Endothelial cell of umbilical vein (primary cell): ENCODE measurements at regions not wholly inside any gene's neighbourhood (a gene's known extent, or its start where the extent isn't known, plus 50 kb on each side); places are given as distances from the start of the nearest gene placed in this dataset.

Experiments
- BruUV-seq: library from RNA; stranded (reverse); fragments of 400-500 nt; replicated peaks from 2 replicates; lab custom pipeline; 2021; lab: Mats Ljungman, UMichigan
- CTCF ChIA-PET: fragments of 300-600, 350-600 bp; sonication (Branson Sonifier 250); formaldehyde crosslinking; loops from one replicate; lab custom pipeline; 2021; ENCODE audit warnings: antibody characterized with exemption, inconsistent platforms; lab: Charles Lee
- POLR2A ChIA-PET: fragments of 300-600, 350-600 bp; sonication (Branson Sonifier 250); formaldehyde crosslinking; loops from one replicate; lab custom pipeline; 2021; ENCODE audit warnings: antibody characterized with exemption, inconsistent platforms; lab: Charles Lee
- DNase-seq: peaks from one replicate; pipeline ENCODE4 v3.0.0-alpha.2; 2011; ENCODE audit warnings: low read depth, low spot score
- FAIRE-seq: peaks from 2 replicates; lab custom pipeline; 2011; peaks lifted over from hg19 to GRCh38; lab: Jason Lieb, UNC
- H2AFZ ChIP-seq: 2 replicates; pipeline ENCODE4 v1.6.0; 2012; ENCODE audit warnings: low read depth, low read length, control low read depth, inconsistent platforms
- H3K27ac ChIP-seq: 2 replicates; pipeline ENCODE4 v1.5.1; 2011; ENCODE audit warnings: low read depth, mild to moderate bottlenecking, control low read depth, low read length, moderate library complexity; ENCODE audit not compliant: insufficient read depth
- H3K27me3 ChIP-seq, 2 experiments: 2 replicates each; pipeline versions ENCODE4 v1.6.0 to v1.6.1; 2011; ENCODE audit warnings: low read length in 2 of 2, mixed read lengths in 1 of 2; ENCODE audit not compliant: control insufficient read depth in 2 of 2, insufficient read depth in 2 of 2
- H3K36me3 ChIP-seq, 2 experiments: 2 replicates in 1 of 2; 3 replicates in 1 of 2; pipeline ENCODE4 v1.5.1; 2011; ENCODE audit warnings: low read length in 2 of 2, mild to moderate bottlenecking in 1 of 2, moderate library complexity in 1 of 2; ENCODE audit not compliant: control insufficient read depth in 2 of 2, insufficient read depth in 2 of 2; ENCODE audit errors: extremely low read depth in 1 of 2
- H3K4me1 ChIP-seq: 3 replicates; pipeline ENCODE4 v1.5.1; 2011; ENCODE audit warnings: mild to moderate bottlenecking, low read length; ENCODE audit not compliant: control insufficient read depth, insufficient read depth; ENCODE audit errors: extremely low read depth
- H3K4me2 ChIP-seq: 2 replicates; pipeline ENCODE4 v1.6.1; 2011; ENCODE audit warnings: low read length, control low read depth, mixed read lengths; ENCODE audit not compliant: insufficient read depth
- H3K4me3 ChIP-seq, 3 experiments: fragments of 200-600 bp in 1 of 3; sonication (generic), shearing (Covaris generic) in 1 of 3; replicated peaks in 1 of 3; 2 replicates each; pipeline ENCODE4 v1.5.1; 2011 to 2016; ENCODE audit warnings: control low read depth in 3 of 3, low read length in 3 of 3, mild to moderate bottlenecking in 2 of 3, inconsistent platforms in 1 of 3, low read depth in 1 of 3, moderate library complexity in 1 of 3; ENCODE audit not compliant: insufficient read depth in 1 of 3
- H3K79me2 ChIP-seq: 2 replicates; pipeline ENCODE4 v1.6.0; 2012; ENCODE audit warnings: low read length, inconsistent platforms; ENCODE audit not compliant: control insufficient read depth, insufficient read depth
- H3K9ac ChIP-seq: replicated peaks from 2 replicates; pipeline ENCODE3; 2011; ENCODE audit warnings: low read length, control low read depth; ENCODE audit not compliant: insufficient read depth; ENCODE audit errors: extremely low read depth
- H3K9me1 ChIP-seq: replicated peaks from 3 replicates; pipeline ENCODE4 v1.6.0; 2011; ENCODE audit warnings: mild to moderate bottlenecking, low read length; ENCODE audit not compliant: control insufficient read depth, insufficient read depth; ENCODE audit errors: extremely low read depth
- H3K9me3 ChIP-seq: replicated peaks from 2 replicates; pipeline ENCODE4 v1.5.1; 2012; ENCODE audit warnings: low read length, inconsistent platforms; ENCODE audit not compliant: control insufficient read depth, insufficient read depth
- H4K20me1 ChIP-seq: replicated peaks from 2 replicates; pipeline ENCODE3; 2011; ENCODE audit warnings: mild to moderate bottlenecking, low read length; ENCODE audit not compliant: control insufficient read depth, insufficient read depth; ENCODE audit errors: extremely low read depth
- CTCF ChIP-seq, 2 donors: IDR thresholded peaks; 1 replicate in 1 of 2; 2 replicates in 1 of 2; pipeline ENCODE4 v1.5.1; 2011; ENCODE audit warnings: low read length in 2 of 2, mild to moderate bottlenecking in 2 of 2, moderate library complexity in 2 of 2, control low read depth in 1 of 2, inconsistent platforms in 1 of 2, low read depth in 1 of 2; ENCODE audit not compliant: insufficient read depth in 1 of 2; ENCODE audit errors: extremely low read depth in 1 of 2
- EZH2 ChIP-seq: IDR thresholded peaks from 2 replicates; pipeline ENCODE4 v1.6.1; 2012; ENCODE audit warnings: borderline replicate concordance, low read depth, mild to moderate bottlenecking, moderate library complexity, low read length, inconsistent platforms; ENCODE audit not compliant: severe bottlenecking
- FOS ChIP-seq: IDR thresholded peaks from 2 replicates; pipeline ENCODE4 v1.6.1; 2011; ENCODE audit warnings: mild to moderate bottlenecking, low read length, moderate library complexity, borderline replicate concordance; ENCODE audit not compliant: insufficient read depth
- GATA2 ChIP-seq: IDR thresholded peaks from 2 replicates; pipeline ENCODE4 v1.7.0; 2011; ENCODE audit warnings: low read depth, mild to moderate bottlenecking, moderate library complexity, mixed read lengths, low read length; ENCODE audit not compliant: insufficient read length, insufficient read depth
- JUN ChIP-seq: IDR thresholded peaks from 2 replicates; pipeline ENCODE4 v1.6.1; 2011; ENCODE audit warnings: borderline replicate concordance, low read depth; ENCODE audit not compliant: insufficient read length, insufficient read depth
- MYC ChIP-seq: IDR thresholded peaks from one replicate; pipeline ENCODE4 v1.6.1; 2011; ENCODE audit warnings: mild to moderate bottlenecking, low read depth, low read length
- POLR2A ChIP-seq: IDR thresholded peaks from 2 replicates; pipeline ENCODE4 v1.6.1; 2012; ENCODE audit warnings: low read depth, mild to moderate bottlenecking, control low read depth, low read length
- POLR2AphosphoS5 ChIP-seq: IDR thresholded peaks from 2 replicates; pipeline ENCODE4 v1.6.1; 2012; ENCODE audit warnings: low read depth, mild to moderate bottlenecking, control low read depth, low read length, moderate library complexity; ENCODE audit not compliant: insufficient read depth
- dilution Hi-C: fragments of 300-500 bp; cut with MboI; formaldehyde crosslinking; loops from one replicate; pipeline ENCODE4 v1.15.0; 2019; ENCODE audit warnings: low sequenced_read_pairs; ENCODE audit not compliant: extremely low pct_ligation_motif_present
- intact Hi-C: fragments of 100-400 bp; cut with micrococcal nuclease; formaldehyde crosslinking; loops from one replicate; pipeline ENCODE4 v1.10.0; 2022
- TF ChIP-seq, protein P1 (sequence below): IDR thresholded peaks from 2 replicates; pipeline ENCODE4 v1.6.1; 2011; ENCODE audit not compliant: insufficient read depth, insufficient read length

DNA sequence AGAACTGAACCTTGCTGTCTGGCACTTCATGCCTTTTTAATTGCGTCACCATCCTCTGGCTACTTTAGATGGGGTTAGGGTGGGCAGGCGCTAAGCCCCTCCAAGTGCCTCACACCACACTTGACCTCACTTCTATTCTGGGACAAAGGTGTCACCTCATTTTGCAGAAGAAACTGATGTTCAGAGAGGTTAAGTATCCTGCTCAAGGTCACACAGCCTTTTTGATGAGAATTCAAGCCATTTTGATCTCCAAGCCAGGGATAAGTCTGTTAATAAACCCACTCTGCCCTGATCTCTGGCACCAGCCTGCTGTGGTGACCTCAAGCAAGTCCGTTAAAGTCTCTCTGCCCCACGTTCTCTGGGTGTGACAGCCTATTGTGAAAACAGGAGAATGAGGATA is 58.8 kb upstream of the PRR23C start:
- Histone ChIP-seq H3K4me2 (no peak overlapping the region), H3K36me3 (no peaks in the 10 kb centered on the region), H3K9me3 (no peaks in the 10 kb centered on the region), H3K4me3 (no peak overlapping the region), H3K27ac (no peak overlapping the region), H3K9me1 (no peaks in the 10 kb centered on the region), H3K27me3 (no peaks in the 10 kb centered on the region), H3K9ac (no peak overlapping the region), H3K79me2 (no peaks in the 10 kb centered on the region), H4K20me1 (no peaks in the 10 kb centered on the region), H2AFZ (no peak overlapping the region), H3K4me1 (no peaks in the 10 kb centered on the region)
- dilution Hi-C loops, result no loop called here
- TF ChIP-seq POLR2A, result no peak
- TF ChIP-seq, protein P1, sequence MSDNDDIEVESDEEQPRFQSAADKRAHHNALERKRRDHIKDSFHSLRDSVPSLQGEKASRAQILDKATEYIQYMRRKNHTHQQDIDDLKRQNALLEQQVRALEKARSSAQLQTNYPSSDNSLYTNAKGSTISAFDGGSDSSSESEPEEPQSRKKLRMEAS, result no peak
- no peak for TF ChIP-seq EZH2
- TF ChIP-seq FOS, result no peak
- no peak for TF ChIP-seq GATA2
- no peak for TF ChIP-seq CTCF (IDR thresholded peaks at IDR 0.05; ENCODE audit: extremely low read depth in 1 of 2, insufficient read depth in 1 of 2, low read depth in 1 of 2, low read length in 2 of 2)
- no peak for TF ChIP-seq JUN
- TF ChIP-seq MYC, result no peak
- no peak for TF ChIP-seq POLR2AphosphoS5
- intact Hi-C loops, result no loop called here
- FAIRE-seq (no peak), DNase-seq (no peak)
- CTCF ChIA-PET, result interaction anchor here (4.5 kb wide), 1 partner anchor 8 kb away, joined by 31 read pairs; no protein-coding TSS in a partner anchor
- POLR2A ChIA-PET, result no interaction called here
- BruUV-seq, result no TSS peak
